Upper lobe of left lung (tissue), 6 donors: ENCODE measurements at regions not wholly inside any gene's neighbourhood (a gene's known extent, or its start where the extent isn't known, plus 50 kb on each side); places are given as distances from the start of the nearest gene placed in this dataset.
"Not testable (repeated sequence)": the region's sequence is repeated elsewhere in the genome, so short reads cannot be mapped to it uniquely, and the experiment has no call there.

ENCODE experiments used
- ATAC-seq, 2 donors: fragments of 200-7000 bp; cut with Tn5 transposase; one replicate each; pipeline ENCODE4 v1.9.1; 2022; ENCODE audit warnings: mild to moderate bottlenecking in 2 of 2, moderate library complexity in 2 of 2; ENCODE audit not compliant: low FRiP score in 2 of 2
- DNase-seq, 2 donors: peaks; one replicate each; pipeline ENCODE4 v3.0.0-alpha.2; 2019 to 2020
- H3K27ac ChIP-seq, 4 donors: fragments of 200-600 bp; sonication (generic); one replicate each; pipeline ENCODE4 v1.5.1; 2016 to 2019
- H3K27me3 ChIP-seq, 4 donors: fragments of 200-600 bp; sonication (generic); one replicate each; pipeline ENCODE4 v1.5.1; 2017 to 2019
- H3K36me3 ChIP-seq, 4 donors: fragments of 200-600 bp; sonication (generic); one replicate each; pipeline ENCODE4 v1.5.1; 2016 to 2019
- H3K4me1 ChIP-seq, 4 donors: fragments of 200-600 bp; sonication (generic); one replicate each; pipeline ENCODE4 v1.5.1; 2018 to 2019
- H3K4me3 ChIP-seq, 4 donors: fragments of 200-600 bp; sonication (generic); one replicate each; pipeline ENCODE4 v1.5.1; 2017 to 2019; ENCODE audit warnings: mild to moderate bottlenecking in 2 of 4, moderate library complexity in 1 of 4
- H3K9me3 ChIP-seq, 4 donors: fragments of 200-600 bp; sonication (generic); one replicate each; pipeline ENCODE4 v1.5.1; 2018 to 2019
- EP300 ChIP-seq, 4 donors: sonication (generic); formaldehyde crosslinking; IDR thresholded peaks; one replicate each; pipeline ENCODE4 v1.5.1; 2017; ENCODE audit warnings: antibody characterized with exemption in 4 of 4, control low read depth in 2 of 4
- POLR2A ChIP-seq, 4 donors: fragments of 450-650 bp; IDR thresholded peaks; one replicate each; pipeline ENCODE4 v1.5.1; 2016 to 2017; ENCODE audit warnings: antibody characterized with exemption in 4 of 4, mild to moderate bottlenecking in 2 of 4
- POLR2AphosphoS5 ChIP-seq, 2 donors: sonication (generic); formaldehyde crosslinking; IDR thresholded peaks; one replicate each; pipeline ENCODE4 v1.5.1; 2017; ENCODE audit warnings: antibody characterized with exemption in 2 of 2
- WGBS, 2 donors: methylation state at CpG; one replicate each; pipeline ENCODE4 v1.1.5; 2017 to 2018; 5-methylcytosine and 5-hydroxymethylcytosine counted together
- TF ChIP-seq, protein P1 (sequence below), 6 experiments: fragments of 450-650 bp in 4 of 6; fragments of 200-600 bp in 2 of 6; sonication (generic) in 2 of 6; IDR thresholded peaks; one replicate each; pipeline ENCODE4 v1.5.1; 2016 to 2019; ENCODE audit warnings: antibody characterized with exemption in 6 of 6
- donor health status: DM: no; HTN: no; CAD: no; lungs with moderate emphysema.
- donor health status: DM: no; HTN: yes; CAD: no; lungs with severe emphysema.

- no peak overlapping the region for H3K27ac ChIP-seq
These were observed 72.3 kb upstream of the CCN2 start for GRCh38 chr6:132023490-132023889.

GRCh38 chr6:132021552-132022375 is 70.6 kb upstream of the CCN2 start:
- Histone ChIP-seq H3K27me3 (no peaks in the 10 kb centered on the region), H3K36me3 (no peaks in the 10 kb centered on the region), H3K9me3 (no peaks in the 10 kb centered on the region), H3K4me1 (no peaks in the 10 kb centered on the region), H3K4me3 (no peak overlapping the region), H3K27ac (no peak overlapping the region)
- TF ChIP-seq EP300 (IDR thresholded peaks at IDR 0.05) (no peak), POLR2AphosphoS5 (IDR thresholded peaks at IDR 0.05) (no peak), POLR2A (IDR thresholded peaks at IDR 0.05) (no peak)
- TF ChIP-seq, protein P1, sequence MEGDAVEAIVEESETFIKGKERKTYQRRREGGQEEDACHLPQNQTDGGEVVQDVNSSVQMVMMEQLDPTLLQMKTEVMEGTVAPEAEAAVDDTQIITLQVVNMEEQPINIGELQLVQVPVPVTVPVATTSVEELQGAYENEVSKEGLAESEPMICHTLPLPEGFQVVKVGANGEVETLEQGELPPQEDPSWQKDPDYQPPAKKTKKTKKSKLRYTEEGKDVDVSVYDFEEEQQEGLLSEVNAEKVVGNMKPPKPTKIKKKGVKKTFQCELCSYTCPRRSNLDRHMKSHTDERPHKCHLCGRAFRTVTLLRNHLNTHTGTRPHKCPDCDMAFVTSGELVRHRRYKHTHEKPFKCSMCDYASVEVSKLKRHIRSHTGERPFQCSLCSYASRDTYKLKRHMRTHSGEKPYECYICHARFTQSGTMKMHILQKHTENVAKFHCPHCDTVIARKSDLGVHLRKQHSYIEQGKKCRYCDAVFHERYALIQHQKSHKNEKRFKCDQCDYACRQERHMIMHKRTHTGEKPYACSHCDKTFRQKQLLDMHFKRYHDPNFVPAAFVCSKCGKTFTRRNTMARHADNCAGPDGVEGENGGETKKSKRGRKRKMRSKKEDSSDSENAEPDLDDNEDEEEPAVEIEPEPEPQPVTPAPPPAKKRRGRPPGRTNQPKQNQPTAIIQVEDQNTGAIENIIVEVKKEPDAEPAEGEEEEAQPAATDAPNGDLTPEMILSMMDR (IDR thresholded peaks at IDR 0.05): no peak
- WGBS, 2 donors: 80% methylated on average over 4 of the region's 4 CpGs
- ATAC-seq: no peak
- DNase-seq: no peak

More at GRCh38 chr6:132023490-132023889, 72.3 kb upstream of the CCN2 start:
- Histone ChIP-seq H3K4me3 (no peak overlapping the region), H3K9me3 (no peaks in the 10 kb centered on the region), H3K27me3 (no peaks in the 10 kb centered on the region), H3K36me3 (no peaks in the 10 kb centered on the region), H3K4me1 (no peaks in the 10 kb centered on the region)
- ATAC-seq (no peak), DNase-seq (no peak)
- TF ChIP-seq EP300 (IDR thresholded peaks at IDR 0.05): no peak
- 93 to 100% methylated on average over 5 of the region's 5 CpGs for WGBS, 2 donors

DNA sequence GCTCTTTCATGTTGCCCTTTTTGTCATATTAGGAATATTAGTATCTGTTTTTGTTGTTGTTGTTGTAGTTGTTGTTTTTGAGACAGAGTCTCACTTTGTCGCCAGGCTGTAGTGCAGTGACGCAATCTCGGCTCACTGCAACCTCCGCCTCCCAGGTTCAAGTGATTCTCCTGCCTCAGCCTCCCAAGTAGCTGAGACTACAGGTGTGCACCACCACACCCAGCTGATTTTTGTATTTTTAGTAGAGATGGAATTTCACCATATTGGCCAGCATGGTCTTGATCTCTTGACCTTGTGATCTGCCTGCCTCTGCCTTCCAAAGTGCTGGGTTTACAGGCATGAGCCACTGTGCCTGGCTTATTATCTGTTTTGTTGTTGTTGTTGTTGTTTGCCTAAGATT is 69.7 kb upstream of the CCN2 start:
- not testable (repeated sequence) for H3K4me3 ChIP-seq, H3K36me3 ChIP-seq, H3K9me3 ChIP-seq, H3K27ac ChIP-seq, H3K4me1 ChIP-seq, H3K27me3 ChIP-seq, DNase-seq, ATAC-seq
- WGBS, 2 donors: 93% methylated on average over 4 of the region's 4 CpGs

GRCh38 chr6:132020138-132020581 is 69.0 kb upstream of the CCN2 start:
- peak; percentile 55 to 92 for ATAC-seq
- peak overlapping the region in 1 of 4 donors; percentile 27 for H3K27ac ChIP-seq
- 68 to 74% methylated on average over 6 of the region's 6 CpGs for WGBS, 2 donors

GRCh38 chr6:132019586-132019985 is 68.4 kb upstream of the CCN2 start:
- no peaks in the 10 kb centered on the region for H3K4me1 ChIP-seq
- DNase-seq (no peak), ATAC-seq (no peak)
- no peak overlapping the region for H3K4me3 ChIP-seq
- 83 to 88% methylated on average over 1 of the region's 1 CpG for WGBS, 2 donors
- no peaks in the 10 kb centered on the region for H3K36me3 ChIP-seq
- H3K9me3 ChIP-seq: no peaks in the 10 kb centered on the region
- no peak overlapping the region for H3K27ac ChIP-seq
- H3K27me3 ChIP-seq: no peaks in the 10 kb centered on the region
- TF ChIP-seq POLR2A (IDR thresholded peaks at IDR 0.05) (no peak), EP300 (IDR thresholded peaks at IDR 0.05) (no peak), POLR2AphosphoS5 (IDR thresholded peaks at IDR 0.05) (no peak)
- TF ChIP-seq, protein P1 (IDR thresholded peaks at IDR 0.05): no peak

More at GRCh38 chr6:132020138-132020581, 69.0 kb upstream of the CCN2 start:
- H3K4me1 ChIP-seq: no peaks in the 10 kb centered on the region
- H3K27me3 ChIP-seq: no peaks in the 10 kb centered on the region
- H3K36me3 ChIP-seq: no peaks in the 10 kb centered on the region
- H3K4me3 ChIP-seq: no peak overlapping the region
- peak in 1 of 2 donors; percentile 28 for DNase-seq
- TF ChIP-seq POLR2AphosphoS5 (IDR thresholded peaks at IDR 0.05) (no peak), POLR2A (IDR thresholded peaks at IDR 0.05) (no peak), EP300 (IDR thresholded peaks at IDR 0.05) (no peak)
- TF ChIP-seq, protein P1 (IDR thresholded peaks at IDR 0.05): no peak
- no peaks in the 10 kb centered on the region for H3K9me3 ChIP-seq

GRCh38 chr6:132017942-132018341 is 66.8 kb upstream of the CCN2 start:
- no peaks in the 10 kb centered on the region for H3K36me3 ChIP-seq
- H3K27ac ChIP-seq: no peak overlapping the region
- H3K9me3 ChIP-seq: no peaks in the 10 kb centered on the region
- TF ChIP-seq, protein P1 (IDR thresholded peaks at IDR 0.05): no peak
- no peak for TF ChIP-seq POLR2A (IDR thresholded peaks at IDR 0.05)
- TF ChIP-seq EP300 (IDR thresholded peaks at IDR 0.05): no peak
- TF ChIP-seq POLR2AphosphoS5 (IDR thresholded peaks at IDR 0.05): no peak
- ATAC-seq (no peak), DNase-seq (no peak)
- no peak overlapping the region for H3K4me3 ChIP-seq
- H3K4me1 ChIP-seq: no peaks in the 10 kb centered on the region
- WGBS, 2 donors: 74 to 83% methylated on average over 3 of the region's 3 CpGs
- H3K27me3 ChIP-seq: no peaks in the 10 kb centered on the region
